ENCODE measurements at regions not wholly inside any gene's neighbourhood (a gene's known extent, or its start where the extent isn't known, plus 50 kb on each side); places are given as distances from the start of the nearest gene placed in this dataset.

DNA sequence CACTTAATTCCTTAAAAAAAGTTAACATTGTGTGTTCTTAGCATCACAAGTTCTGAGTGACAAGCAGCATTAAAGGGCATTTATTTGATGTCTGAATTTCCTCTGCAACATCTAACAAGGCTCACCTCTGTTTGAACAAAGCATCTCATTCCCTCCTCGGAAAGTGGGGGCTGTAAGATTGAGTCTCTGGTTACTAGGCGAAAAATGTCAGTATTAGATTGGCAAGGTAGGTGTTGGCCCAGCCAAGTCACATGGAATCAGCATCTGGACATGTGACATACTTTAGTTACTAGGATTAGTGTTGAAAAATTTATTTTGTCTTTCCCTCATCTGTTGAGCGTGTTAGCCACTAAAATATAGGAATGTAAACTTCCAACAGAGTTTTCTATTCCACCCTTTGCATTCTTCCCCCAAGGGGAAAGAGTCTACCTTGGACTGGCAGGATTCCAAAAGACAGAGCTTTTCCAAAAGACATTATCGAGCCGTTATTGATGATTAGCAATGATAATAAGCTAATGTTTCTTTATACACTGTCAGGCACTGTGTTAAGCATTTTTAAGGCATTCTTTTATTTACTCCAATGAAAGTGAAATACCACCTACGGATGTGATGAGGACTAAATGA lies 194.9 kb upstream of the BTG1 start:
- DNase-seq = no peak

DNA sequence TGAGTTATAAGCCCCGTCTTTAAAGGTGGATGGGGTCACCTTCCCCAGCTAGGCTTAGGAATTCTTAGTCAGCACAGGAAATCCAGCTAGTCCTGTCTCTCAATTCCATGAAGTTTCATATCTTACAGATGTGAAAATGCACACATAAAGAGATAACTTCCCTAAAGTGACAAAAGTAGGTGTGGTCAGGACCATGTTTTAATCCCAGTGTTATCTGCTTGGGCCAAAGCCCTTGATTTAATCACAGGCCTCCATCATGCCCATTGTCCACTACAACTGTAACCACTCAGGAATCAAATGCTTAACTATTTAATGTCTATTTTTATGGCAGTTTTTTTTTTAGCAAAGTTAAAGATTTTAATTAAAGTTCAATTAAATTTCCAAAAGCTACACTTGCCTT lies 194.4 kb upstream of the BTG1 start:
- no peak for DNase-seq

- no peak for DNase-seq
These were observed 193.7 kb upstream of the BTG1 start for GRCh38 chr12:92339198-92339821.

DNA sequence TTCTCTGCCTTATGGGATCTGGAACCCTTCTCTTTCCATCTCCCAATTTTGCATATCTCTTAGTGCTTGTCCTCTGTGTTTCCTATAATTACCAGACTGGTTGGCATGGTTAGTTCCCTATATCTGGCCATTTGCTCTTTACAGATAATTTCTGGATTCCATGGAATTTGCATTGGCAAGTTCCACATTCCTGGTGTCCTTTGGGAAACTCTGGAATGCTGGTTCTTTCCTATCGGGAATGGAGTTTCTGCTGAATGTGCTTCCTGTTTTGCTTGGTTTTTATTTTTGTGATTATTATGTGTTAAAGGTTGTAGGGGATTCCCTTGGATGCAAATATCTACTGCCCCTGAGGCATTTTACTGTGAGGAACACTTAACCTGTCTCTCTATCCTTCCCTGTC lies 193.0 kb upstream of the BTG1 start:
- DNase-seq = no peak

GRCh38 chr12:92338102-92338501 lies 192.5 kb upstream of the BTG1 start:
- DNase-seq = no peak

- no peak for DNase-seq
These were observed 191.5 kb upstream of the BTG1 start for GRCh38 chr12:92337128-92337527.

- no peak for DNase-seq
These were observed 191.0 kb upstream of the BTG1 start for GRCh38 chr12:92336641-92337040.

- DNase-seq = no peak
These were observed 190.2 kb upstream of the BTG1 start for GRCh38 chr12:92335831-92336230.

DNA sequence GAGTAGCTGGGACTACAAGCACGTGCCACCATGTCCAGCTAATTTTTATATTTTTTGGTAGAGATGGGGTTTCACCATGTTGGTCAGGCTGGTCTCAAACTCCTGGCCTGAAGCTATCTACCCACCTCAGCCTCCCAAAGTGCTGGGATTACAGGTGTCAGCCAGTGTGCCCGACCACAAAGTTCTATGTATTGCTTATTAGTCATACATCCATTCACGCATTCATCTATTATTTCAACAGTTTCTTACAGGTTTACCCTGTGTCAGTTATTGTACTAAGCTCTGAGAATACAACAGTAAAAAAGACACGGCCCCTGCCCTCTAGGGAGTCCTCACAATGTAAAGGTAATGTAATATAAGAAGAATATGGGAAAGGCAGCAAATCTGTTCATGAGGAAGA lies 188.9 kb upstream of the BTG1 start:
- no peak for DNase-seq

DNA sequence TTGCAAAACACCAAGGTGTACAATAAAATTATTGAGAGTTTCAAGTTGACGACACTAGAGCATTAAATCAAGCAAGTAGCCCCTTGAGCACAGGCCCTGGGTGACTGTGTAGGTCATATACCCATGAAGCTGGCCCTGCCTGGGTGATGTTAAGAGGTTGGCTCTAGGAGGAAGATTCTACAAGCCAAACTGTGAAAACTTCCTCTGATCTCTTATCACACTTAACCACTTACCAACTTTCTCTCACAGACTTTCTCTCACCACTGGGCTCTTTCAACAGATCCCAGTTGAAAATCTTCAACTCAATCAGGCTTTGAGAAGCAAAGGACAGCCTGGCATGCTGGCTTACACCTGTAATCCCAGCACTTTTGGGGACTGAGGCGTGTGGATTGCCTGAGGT lies 186.9 kb upstream of the BTG1 start:
- no peak for DNase-seq

DNA sequence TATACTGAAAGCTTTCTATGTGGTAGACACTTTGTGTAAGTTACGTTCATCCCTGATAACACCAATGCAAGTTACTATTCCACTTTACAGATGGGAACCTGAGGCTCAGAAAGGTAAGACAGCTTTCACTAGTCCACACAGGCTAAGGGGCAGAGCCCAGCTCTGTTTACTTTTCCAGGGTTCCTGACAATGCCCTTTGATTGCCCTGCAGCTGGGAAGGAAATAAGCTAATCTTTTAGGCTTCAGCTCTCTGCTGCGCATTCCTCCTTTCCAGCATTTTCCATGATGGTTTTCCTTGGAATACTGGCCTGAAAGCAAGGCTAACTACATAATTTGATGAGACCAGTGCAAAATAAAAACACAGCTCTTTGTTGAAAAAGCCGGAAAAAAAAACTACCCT lies 185.7 kb upstream of the BTG1 start:
- no peak for DNase-seq

GRCh38 chr12:92330654-92331053 lies 185.0 kb upstream of the BTG1 start:
- DNase-seq = no peak

DNA sequence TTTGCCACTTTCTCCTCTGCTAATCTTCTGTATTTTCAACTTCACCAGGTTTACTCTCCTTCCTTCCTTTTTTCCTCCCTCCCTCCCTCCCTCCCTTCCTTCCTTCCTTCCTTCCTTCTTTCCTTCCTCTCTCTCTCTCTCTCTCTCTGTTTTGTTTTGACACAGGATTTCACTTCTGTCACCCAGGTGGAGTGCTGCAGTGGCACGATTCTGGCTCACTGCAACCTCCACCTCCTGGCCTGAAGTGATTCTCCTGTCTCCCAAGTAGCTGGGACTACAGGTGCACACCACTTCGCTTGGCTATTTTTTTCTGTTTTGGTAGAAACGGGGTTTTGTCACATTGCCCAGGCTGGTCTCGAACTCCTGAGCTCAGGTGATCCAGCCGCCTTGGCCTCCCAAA lies 181.2 kb upstream of the BTG1 start:
- no peak for DNase-seq

DNA sequence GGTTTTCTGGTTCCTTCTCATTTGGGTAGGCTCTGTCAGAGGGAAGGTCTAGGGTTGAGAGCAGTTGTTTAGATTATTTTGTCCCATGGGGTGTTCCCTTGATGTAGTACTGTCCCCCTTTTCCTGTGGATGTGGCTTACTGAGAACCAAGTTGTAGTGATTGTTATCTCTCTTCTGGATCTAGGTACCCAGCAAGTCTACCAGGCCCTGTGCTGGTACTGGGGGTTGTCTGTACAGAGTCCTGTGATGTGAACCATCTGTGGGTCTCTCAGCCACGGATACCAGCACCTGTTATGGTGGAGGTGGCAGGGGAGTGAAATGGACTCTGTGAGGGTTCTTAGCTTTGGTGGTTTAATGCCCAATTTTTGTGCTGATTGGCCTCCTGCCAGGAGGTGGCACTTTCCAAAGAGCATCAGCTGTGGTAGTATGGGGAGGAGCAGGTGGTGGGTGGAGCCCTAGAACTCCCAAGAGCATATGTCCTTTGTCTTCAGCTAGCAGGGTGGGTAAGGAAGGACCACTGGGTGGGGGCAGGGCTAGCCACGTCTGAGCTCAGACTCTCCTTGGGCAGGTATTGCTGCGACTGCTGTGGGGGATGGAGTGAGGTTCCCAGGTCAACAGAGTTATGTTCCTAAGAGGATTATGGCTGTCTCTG lies 179.3 kb upstream of the BTG1 start:
- no peak for DNase-seq

- DNase-seq = no peak
These were observed 166.9 kb upstream of the BTG1 start for GRCh38 chr12:92312463-92312964.

DNA sequence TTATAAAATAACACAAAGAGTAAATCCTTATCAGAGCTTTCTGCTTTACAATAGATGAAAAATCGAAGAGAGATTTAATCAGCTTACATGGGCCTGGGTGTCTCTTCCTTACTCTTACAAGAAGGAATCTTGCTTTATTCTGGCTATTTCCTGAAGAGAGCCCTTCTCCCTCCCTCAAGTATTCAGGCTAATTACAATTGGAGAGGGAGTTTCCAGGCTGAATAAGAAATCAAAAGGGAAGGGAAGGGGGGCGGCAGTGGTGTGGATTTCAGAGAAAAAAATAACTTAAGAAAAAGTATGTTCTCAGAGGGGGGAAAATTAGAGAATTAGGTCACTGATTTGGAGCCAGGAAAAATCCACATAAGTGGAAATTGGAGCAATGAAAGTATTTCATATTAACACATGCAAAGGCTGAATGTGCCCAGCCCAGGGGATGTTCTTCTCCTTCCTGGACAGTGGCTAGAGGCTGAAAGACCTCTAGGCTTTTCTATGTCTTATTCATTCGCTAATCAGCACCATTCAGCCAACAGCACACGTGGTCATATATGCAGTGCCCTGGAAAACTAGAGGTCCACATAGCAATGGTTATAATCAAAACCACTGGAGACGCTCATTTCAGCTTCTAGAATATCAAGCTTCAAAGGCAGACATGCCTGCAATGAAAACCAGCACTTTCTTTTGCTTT lies 158.9 kb upstream of the BTG1 start:
- no peak for DNase-seq

DNA sequence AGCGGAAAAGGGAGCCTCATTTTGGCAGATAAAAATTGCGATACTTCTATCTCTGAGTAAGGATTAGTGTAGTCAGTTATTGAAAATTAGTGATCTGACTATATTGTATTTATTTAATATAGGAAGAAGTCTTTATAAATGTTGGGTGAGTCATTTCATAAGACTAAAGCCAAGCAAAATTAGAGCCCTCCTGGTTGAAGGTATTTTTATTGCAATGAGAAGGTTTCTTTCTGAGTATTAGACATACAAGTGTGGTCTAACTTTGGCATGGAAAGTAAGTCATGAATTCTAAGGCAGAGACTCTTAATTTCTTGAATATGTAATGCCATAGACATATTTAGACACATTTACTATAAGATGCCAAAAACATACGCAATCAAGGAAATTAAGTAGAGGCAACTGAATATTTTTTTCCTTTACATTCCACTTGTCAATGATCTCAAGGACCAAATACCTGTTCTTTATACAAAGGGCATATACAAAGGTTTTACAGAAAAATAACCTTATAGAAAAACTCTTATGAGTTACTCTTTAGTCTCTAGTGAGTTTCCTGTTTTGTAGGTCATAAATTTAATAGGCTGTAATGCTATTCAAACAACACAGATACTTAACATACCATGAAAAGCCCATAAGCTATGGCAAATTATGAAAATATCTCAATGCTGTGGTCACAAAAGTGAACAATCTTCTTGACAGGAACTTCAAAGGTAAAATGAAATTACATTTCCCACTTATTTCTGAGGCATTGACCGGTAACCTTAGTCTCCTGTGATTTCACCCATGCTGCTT lies 156.6 kb upstream of the BTG1 start:
- no peak for DNase-seq

- no peak for DNase-seq
These were observed 155.7 kb upstream of the BTG1 start for GRCh38 chr12:92301356-92301755.

GRCh38 chr12:92300777-92301176 lies 155.1 kb upstream of the BTG1 start:
- DNase-seq = no peak

- DNase-seq = no peak
These were observed 154.1 kb upstream of the BTG1 start for GRCh38 chr12:92299744-92300143.

DNA sequence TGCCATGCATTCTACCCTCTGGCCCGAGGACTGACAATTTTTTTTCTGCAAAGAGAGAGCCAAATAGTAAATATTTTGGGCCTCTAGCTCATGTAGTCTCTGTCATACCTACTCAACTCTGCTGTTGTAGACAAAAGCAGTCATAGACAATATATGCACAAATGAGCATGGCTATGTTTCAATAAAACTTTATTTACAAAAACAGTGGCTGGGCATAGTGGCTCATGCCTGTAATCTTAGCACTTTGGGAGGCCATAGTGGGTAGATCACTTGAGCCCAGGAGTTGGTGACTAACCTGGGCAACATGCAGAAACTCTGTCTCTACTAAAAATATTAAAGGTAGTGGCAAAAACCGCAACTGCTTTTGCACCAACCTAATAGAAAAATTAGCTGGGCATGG lies 153.7 kb upstream of the BTG1 start:
- DNase-seq = no peak

GRCh38 chr12:92297932-92298696 lies 152.5 kb upstream of the BTG1 start:
- no peak for DNase-seq
